Stimulated activated CD8-positive, alpha-beta memory T cell treated with anti-CD3 and anti-CD28 coated beads, Interleukin-15, amount 100 ng/mL, for 1 hour (primary cell): ENCODE measurements at regions not wholly inside any gene's neighbourhood (a gene's known extent, or its start where the extent isn't known, plus 50 kb on each side); places are given as distances from the start of the nearest gene placed in this dataset.

Source experiments
- DNase-seq: peaks from one replicate; pipeline ENCODE4 v3.0.0-alpha.2; 2020; ENCODE audit warnings: low read depth

DNA sequence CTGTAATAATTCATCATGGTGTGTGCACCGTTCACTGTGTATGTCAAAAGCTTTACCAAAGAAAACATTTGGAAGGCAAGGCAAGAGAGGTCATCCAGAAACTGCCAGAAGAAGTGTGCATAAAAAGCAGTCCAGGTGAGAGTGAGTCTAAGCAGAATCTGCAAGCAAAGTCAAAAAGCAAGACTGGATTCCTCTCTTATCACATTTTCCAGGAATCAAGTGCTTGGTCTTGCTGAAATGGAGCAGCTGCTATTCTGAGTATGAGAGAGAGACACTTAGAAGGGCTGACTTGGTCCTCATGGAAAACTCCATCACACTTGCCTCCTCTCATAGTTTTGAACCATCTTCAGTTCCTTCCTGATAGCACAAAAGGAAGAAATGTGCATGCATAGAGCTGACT, 231.3 kb downstream of the ANAPC1 start:
- no peak for DNase-seq

DNA sequence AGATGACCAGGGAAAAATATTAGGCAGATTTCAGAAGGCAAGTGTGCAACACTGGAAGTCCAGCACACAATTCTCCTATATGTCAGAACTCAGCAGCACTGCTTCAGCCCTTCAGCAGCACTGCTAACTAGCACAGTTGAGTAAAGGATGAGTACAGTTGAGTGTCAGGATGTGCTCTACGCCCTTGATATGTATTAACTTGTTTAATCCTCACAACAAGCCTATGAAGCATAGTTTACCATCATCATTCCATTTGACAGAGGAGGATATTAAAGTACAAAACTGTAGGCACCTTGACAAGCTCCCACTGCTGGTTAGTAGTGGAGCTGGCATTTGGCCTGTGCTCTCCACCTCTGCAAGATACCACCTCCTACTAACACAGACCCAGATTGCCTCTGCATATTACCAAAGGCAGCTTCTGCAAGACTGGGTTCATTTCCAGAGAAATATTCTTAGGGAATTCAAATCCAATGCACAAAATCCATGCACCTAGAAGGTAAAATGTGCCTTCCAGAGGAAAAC, 230.8 kb downstream of the ANAPC1 start:
- no peak for DNase-seq

GRCh38 chr2:111653913-111654312, 230.1 kb downstream of the ANAPC1 start:
- DNase-seq: no peak

DNA sequence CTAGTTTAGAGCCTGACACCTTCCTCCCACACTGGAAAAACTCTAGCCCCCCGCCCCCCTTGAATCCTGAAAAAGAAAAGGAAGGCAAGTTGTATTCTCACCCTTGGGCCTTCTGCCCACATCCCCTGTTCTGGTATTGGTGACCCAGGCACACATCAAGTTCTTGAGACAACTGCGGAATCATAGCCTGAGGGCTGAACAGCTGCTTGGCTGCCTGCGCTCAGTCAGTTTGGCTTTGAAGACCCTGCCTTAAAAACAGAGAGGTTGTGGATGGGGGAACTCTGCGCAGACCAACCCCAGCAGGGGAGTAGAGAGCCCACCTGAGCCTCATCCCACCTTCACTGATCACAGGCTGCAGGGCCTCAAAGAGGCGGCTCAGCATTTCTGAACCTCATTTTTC, 229.2 kb downstream of the ANAPC1 start:
- no peak for DNase-seq

DNA sequence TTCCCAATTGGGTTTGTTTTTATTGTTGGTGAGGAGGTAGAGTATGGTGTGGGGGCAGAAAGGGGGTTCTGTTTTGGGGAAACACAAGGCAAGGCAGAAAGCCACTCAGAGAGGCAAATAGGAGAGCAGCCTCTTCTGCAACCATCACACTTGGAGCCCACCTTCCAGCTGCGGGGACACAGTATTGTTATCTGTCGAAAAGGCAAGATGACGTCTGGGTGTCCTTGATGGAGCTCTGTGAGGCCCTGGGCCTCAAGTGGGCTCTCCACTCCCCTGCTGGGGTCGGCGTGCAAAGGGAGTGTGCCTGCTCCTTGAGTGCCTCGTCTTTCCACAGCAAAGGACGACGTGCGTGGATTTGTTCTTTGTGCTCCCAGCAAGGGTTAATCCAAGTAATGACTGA, 227.6 kb downstream of the ANAPC1 start:
- DNase-seq: no peak

GRCh38 chr2:111656894-111657293, 227.1 kb downstream of the ANAPC1 start:
- DNase-seq: no peak

DNA sequence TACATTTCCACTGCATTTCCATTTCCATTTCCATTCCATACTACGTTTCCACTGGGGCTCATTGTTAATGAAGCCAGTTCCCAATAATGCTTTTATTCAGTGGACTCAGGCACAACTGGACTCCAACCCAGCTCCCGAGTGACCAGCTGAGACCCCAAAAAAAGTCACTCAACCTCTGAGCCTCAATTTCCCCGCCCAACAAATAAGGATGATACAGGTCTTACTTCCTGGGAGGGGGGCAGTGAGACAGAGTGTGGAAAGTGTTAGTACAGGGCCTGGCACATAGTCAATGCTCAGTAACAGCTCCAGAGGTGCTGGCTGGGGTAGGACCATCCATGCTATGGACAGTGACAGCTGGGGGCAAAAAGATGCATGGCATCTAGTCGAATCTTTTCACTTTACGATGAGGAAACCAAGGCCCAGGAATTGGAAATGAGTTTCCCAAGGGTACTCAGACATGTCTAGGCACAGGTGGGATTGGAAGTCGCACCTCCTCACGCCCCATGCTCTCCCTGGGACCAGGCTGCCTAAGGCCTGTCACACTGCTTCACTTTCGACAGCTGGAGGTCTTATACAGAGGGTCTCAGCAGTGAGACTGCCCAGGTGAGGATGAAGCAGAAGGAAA, 226.5 kb downstream of the ANAPC1 start:
- DNase-seq: no peak

GRCh38 chr2:111659361-111660333, 224.3 kb downstream of the ANAPC1 start:
- no peak for DNase-seq

DNA sequence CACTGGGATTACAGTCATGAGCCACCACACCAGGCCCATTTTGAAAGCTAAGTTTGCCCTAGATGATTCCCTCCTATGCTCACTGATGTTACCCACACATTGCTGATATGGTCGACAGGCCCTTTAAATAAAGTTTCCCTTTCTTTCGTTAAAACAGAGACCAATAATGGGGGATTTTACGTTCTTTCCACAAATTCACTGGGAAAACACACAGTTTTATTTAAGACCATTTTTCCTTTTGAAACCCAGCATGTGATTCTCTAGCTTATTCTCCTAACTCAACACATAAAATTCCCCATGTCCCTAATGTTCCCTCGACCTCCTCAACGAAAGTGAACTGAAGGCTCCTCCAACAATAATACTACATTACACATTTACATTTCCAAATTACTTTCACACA, 223.2 kb downstream of the ANAPC1 start:
- DNase-seq: no peak

GRCh38 chr2:111661286-111661940, 222.6 kb downstream of the ANAPC1 start:
- DNase-seq: no peak

DNA sequence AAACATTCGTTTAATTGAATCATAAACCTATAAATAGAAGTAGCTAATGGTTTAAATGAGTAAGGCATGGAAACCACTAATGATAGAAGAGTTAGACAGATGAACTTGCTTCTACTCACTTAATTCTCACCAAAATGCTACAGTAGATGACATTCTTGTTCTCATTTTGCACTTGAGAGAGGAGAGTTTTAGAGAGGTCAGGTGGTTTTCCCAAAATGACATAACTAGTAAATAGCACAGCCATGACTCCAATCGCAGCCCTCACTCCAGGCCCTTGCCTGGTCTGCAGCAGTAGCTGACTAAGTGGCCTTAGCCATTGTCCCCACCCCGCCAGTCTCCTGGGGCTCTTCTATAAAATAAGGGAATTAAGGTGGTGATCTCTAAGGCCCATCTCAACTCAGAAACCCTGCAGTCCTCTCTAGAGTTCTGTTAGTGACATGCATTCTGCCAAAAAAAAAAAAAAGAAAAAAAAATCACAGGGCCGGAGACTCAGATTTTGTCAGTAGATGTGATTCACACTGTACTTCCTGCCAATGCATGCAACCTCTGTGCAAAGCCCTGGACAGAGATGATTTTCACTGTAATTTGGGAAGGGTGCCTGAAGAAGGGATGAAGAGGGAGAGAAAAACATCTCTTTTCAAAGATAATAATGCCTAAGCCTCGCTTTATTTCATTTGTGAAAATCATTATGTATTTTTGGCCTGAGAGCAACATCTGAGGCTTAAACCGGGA, 221.8 kb downstream of the ANAPC1 start:
- no peak for DNase-seq

- DNase-seq: no peak
These were observed 221.1 kb downstream of the ANAPC1 start for GRCh38 chr2:111662771-111663470.

DNA sequence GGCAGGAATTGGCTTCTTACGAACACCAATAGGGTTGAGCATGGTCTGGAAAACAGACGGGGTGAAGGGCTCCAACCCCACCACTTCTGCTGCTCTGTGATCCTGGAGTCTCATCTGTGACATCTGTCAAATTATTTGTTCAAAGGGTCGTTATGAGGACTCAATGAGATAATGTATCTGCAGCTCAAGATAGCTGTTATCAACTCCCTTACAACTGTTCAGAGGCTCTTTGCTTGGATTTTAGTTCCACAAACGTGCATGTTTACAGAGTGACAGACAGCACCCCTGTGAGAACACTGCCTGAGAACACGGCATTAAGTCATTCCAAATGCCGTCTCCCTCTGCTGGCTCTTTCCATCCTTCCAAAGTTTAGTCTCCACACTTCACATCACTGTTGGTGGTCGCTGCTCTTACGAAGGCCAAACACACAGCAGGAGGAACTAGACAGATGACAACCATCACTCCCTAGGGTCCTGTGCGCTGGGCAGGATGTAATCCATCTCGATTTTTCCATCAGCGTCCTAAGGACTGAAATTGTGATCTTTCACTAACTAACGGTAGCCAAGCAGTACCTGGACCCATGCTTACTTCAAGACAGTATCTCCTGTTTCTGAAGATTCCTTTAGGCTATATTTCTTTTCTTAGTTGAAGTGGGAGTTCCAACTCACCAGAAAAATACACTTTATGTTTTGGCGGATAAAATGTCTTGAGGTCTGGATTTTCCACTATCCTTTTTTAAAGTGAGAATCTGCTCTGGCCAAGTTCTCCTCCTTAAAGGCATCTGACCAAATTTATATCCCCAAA, 220.3 kb downstream of the ANAPC1 start:
- no peak for DNase-seq

GRCh38 chr2:111664275-111664850, 219.6 kb downstream of the ANAPC1 start:
- no peak for DNase-seq

- DNase-seq: no peak
These were observed 219.0 kb downstream of the ANAPC1 start for GRCh38 chr2:111665011-111665410.

- DNase-seq: no peak
These were observed 218.4 kb downstream of the ANAPC1 start for GRCh38 chr2:111665551-111666116.

DNA sequence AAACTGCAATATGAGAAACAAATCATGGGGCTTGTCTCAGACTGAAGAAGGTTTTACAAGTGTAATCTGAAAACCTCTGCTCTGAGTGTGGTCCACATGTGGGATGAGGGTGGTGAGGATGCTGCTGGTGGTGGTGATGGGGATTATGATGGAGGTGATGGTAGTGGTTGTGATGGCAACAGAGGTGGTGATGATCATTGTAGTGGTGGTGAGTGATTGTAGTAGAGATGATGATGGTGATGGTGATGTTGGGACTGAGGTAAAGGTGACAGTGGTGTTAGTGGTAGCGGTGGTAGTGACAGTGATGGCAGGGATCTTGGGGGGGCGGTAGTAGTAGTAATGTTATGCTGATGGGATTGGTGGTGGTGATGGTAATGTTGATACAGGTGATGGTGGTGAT, 217.8 kb downstream of the ANAPC1 start:
- DNase-seq: no peak

DNA sequence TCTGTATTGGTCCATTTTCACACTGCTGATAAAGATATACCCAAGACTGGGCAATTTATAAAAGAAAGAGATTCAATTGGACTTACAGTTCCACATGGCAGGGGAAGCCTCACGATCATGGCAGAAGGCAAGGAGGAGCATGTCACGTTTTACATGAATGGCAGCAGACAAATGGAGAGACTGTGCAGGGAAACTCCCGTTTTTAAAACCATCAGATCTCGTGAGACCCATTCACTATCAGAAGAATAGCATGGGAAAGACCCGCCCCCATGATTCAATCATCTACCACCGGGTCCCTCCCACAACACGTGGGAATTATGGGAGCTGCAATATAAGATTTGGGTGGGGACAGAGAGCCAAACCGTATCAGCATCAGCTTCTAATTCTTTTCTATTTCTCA, 217.0 kb downstream of the ANAPC1 start:
- no peak for DNase-seq

DNA sequence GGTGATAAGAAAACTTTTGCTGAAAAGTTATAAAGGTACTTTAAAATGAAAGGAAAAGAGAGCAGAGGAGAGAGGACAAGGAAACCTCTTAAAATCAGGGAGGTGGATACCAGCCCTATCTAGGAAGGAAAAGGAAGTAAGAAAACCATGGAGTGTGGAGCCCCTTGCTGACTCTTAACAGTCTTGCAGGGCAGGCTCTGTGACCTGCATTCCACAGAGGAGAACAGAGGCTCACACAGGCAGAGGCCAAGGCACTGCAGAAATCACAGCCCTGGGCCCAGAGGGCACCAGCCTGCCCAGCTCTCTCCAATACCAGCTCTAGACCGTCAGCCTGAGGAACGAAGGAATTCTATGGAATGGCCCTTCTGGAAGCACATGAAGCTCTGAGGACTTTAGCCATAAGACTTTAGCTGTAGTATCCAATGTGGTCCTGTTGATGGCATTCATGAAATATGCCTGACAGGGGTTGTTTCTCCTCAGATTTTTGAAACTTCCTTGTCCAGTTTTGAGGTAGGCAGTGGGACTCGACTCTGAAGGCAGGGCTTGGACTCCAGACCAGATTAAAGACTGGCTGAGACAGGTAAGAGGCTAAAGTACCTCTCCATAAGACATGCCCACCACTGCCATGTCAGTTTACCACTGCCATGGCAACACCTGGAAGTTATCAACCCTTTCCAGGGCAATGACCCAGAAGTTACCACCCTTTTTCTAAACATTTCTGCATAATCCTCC, 216.3 kb downstream of the ANAPC1 start:
- DNase-seq: no peak
